ENCODE measurements at regions not wholly inside any gene's neighbourhood (a gene's known extent, or its start where the extent isn't known, plus 50 kb on each side); places are given as distances from the start of the nearest gene placed in this dataset.

GRCh38 chr6:22017766-22018165 is 279.1 kb downstream of the PRL start:
- no peak for TF ChIP-seq CTCF (conservative IDR thresholded peaks at IDR 0.05; ENCODE audit: low read depth, low read length)
- no peak overlapping the region for H3K4me3 ChIP-seq (ENCODE audit: low read depth, low read length)
- no peak for DNase-seq (ENCODE audit: low read depth)

GRCh38 chr6:22019857-22020256 is 277.0 kb downstream of the PRL start:
- no peak overlapping the region for H3K4me3 ChIP-seq (ENCODE audit: low read depth, low read length)
- no peak for DNase-seq (ENCODE audit: low read depth)
- no peak for TF ChIP-seq CTCF (conservative IDR thresholded peaks at IDR 0.05; ENCODE audit: low read depth, low read length)

GRCh38 chr6:22020299-22021003 is 276.4 kb downstream of the PRL start:
- TF ChIP-seq CTCF (conservative IDR thresholded peaks at IDR 0.05; ENCODE audit: low read depth, low read length), result no peak
- H3K4me3 ChIP-seq (ENCODE audit: low read depth, low read length), result no peak overlapping the region
- DNase-seq (ENCODE audit: low read depth), result no peak

DNA sequence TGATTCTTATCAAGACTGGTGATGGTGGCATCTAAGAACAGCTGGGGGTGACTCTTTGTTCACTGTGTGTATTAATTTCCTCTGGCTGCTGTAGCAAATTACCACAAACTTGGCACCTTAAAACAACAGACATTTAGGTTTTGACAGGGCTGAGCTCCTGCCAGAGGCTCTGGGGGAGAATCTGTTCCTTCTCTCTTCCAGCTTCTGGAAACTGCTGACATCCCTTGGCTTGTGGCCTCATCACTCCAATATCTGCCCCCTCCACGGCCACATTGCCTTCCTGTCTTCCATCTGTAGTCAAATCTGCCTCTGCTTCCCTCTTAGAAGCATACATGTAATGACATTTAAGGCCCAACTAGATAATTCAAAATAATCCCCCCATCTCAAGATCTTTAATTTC is 274.9 kb downstream of the PRL start:
- no peak overlapping the region for H3K4me3 ChIP-seq (ENCODE audit: low read depth, low read length)
- no peak for TF ChIP-seq CTCF (conservative IDR thresholded peaks at IDR 0.05; ENCODE audit: low read depth, low read length)
- DNase-seq (ENCODE audit: low read depth), result no peak

DNA sequence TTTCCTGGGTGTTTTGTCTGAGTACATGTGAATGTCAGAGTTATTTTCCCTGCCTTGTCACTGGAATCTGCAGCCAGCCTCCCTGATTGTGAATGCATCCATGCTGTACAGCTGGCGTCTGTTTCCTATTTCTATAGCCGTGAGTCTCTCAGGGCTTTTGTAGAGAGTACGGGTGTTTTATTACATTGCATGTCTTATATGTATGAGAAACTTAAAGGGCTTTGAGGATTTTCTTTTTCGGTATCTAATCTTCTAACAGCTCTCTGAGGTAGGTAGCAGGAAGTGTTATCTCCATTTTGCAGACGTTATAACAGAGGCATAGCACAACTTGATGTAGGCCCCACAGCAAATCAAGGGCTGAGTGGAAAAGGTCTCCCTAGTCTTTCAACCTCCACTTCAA is 272.9 kb downstream of the PRL start:
- no peak overlapping the region for H3K4me3 ChIP-seq (ENCODE audit: low read depth, low read length)
- no peak for TF ChIP-seq CTCF (conservative IDR thresholded peaks at IDR 0.05; ENCODE audit: low read depth, low read length)
- no peak for DNase-seq (ENCODE audit: low read depth)

GRCh38 chr6:22024973-22025467 is 271.8 kb downstream of the PRL start:
- TF ChIP-seq CTCF (conservative IDR thresholded peaks at IDR 0.05; ENCODE audit: low read depth, low read length), result no peak
- no peak for DNase-seq (ENCODE audit: low read depth)
- no peak overlapping the region for H3K4me3 ChIP-seq (ENCODE audit: low read depth, low read length)
